OCI-LY7 (cell line): ENCODE measurements at regions not wholly inside any gene's neighbourhood (a gene's known extent, or its start where the extent isn't known, plus 50 kb on each side); places are given as distances from the start of the nearest gene placed in this dataset.

Experiments
- BruUV-seq: library from RNA; stranded (reverse); fragments of 400-500 nt; replicated peaks from 2 replicates; lab custom pipeline; 2021; lab: Mats Ljungman, UMichigan
- CTCF ChIA-PET: fragments of 300-600 bp; sonication (Branson Sonifier 250); formaldehyde crosslinking; loops from one replicate; lab custom pipeline; 2022; ENCODE audit warnings: antibody characterized with exemption; ENCODE audit not compliant: unreplicated experiment; lab: Charles Lee
- POLR2A ChIA-PET: fragments of 300-600 bp; sonication (Branson Sonifier 250); formaldehyde crosslinking; loops from one replicate; lab custom pipeline; 2022; ENCODE audit warnings: antibody characterized with exemption; lab: Charles Lee
- DNase-seq: peaks from one replicate; pipeline ENCODE4 v3.0.0-alpha.2; 2015; ENCODE audit warnings: low spot score
- H2AFZ ChIP-seq: fragments of 200-600 bp; sonication (generic), shearing (Covaris generic); 2 replicates; pipeline ENCODE4 v1.6.1; 2014; ENCODE audit warnings: mild to moderate bottlenecking, antibody characterized with exemption, low read length, moderate library complexity
- H3K27ac ChIP-seq: fragments of 200-600 bp; sonication (generic); 2 replicates; pipeline ENCODE4 v1.5.1; 2014; ENCODE audit warnings: mixed run types, low read depth, mild to moderate bottlenecking, moderate library complexity, low read length, inconsistent platforms; ENCODE audit not compliant: poor library complexity, severe bottlenecking
- H3K36me3 ChIP-seq: fragments of 200-600 bp; sonication (generic); 2 replicates; pipeline ENCODE4 v1.6.1; 2014; ENCODE audit warnings: mild to moderate bottlenecking, antibody characterized with exemption, low read length, moderate library complexity, mixed read lengths; ENCODE audit not compliant: insufficient read depth
- H3K4me1 ChIP-seq: fragments of 200-600 bp; sonication (generic); 2 replicates; pipeline ENCODE4 v1.5.1; 2014; ENCODE audit warnings: mild to moderate bottlenecking, low read length; ENCODE audit not compliant: insufficient read depth, poor library complexity, severe bottlenecking
- H3K4me2 ChIP-seq: fragments of 200-600 bp; sonication (generic); 2 replicates; pipeline ENCODE4 v1.6.1; 2014; ENCODE audit warnings: mild to moderate bottlenecking, low read length
- H3K4me3 ChIP-seq: fragments of 200-600 bp; sonication (generic); 2 replicates; pipeline ENCODE4 v1.5.1; 2014; ENCODE audit warnings: mild to moderate bottlenecking, low read depth, low read length; ENCODE audit not compliant: poor library complexity, severe bottlenecking
- H3K79me2 ChIP-seq: fragments of 200-600 bp; sonication (generic); 2 replicates; pipeline ENCODE4 v1.6.1; 2016; ENCODE audit warnings: low read depth, mild to moderate bottlenecking, low read length, moderate library complexity, mixed read lengths; ENCODE audit not compliant: insufficient read depth
- H3K9me2 ChIP-seq: fragments of 200-600 bp; sonication (generic); 2 replicates; pipeline ENCODE4 v1.6.1; 2016; ENCODE audit warnings: mild to moderate bottlenecking, low read length, mixed read lengths; ENCODE audit not compliant: insufficient read depth
- H3K9me3 ChIP-seq: fragments of 200-600 bp; sonication (generic); 2 replicates; pipeline ENCODE4 v1.6.1; 2014; ENCODE audit warnings: mild to moderate bottlenecking, mixed run types, low read length, mixed read lengths
- H4K20me1 ChIP-seq: fragments of 200-600 bp; sonication (generic); 2 replicates; pipeline ENCODE4 v1.6.1; 2014; ENCODE audit warnings: mild to moderate bottlenecking, antibody characterized with exemption, low read length, moderate library complexity, mixed read lengths; ENCODE audit not compliant: insufficient read depth
- EZH2phosphoT487 ChIP-seq: fragments of 200-600 bp; sonication (generic); IDR thresholded peaks from 2 replicates; pipeline ENCODE4 v1.6.1; 2018; ENCODE audit warnings: low read depth, borderline replicate concordance, mild to moderate bottlenecking, mixed run types, antibody characterized with exemption, low read length, moderate library complexity, mixed read lengths
- intact Hi-C: fragments of 100-400 bp; cut with micrococcal nuclease; formaldehyde crosslinking; loops from one replicate; pipeline ENCODE4 v1.10.0; 2022; ENCODE audit not compliant: unreplicated experiment
- TF ChIP-seq, protein P1 (sequence below): fragments of 200-600 bp; sonication (generic); conservative IDR thresholded peaks from 2 replicates; pipeline ENCODE4 v1.5.1; 2014; ENCODE audit warnings: mild to moderate bottlenecking, antibody characterized with exemption, low read length, moderate library complexity, mixed read lengths

DNA sequence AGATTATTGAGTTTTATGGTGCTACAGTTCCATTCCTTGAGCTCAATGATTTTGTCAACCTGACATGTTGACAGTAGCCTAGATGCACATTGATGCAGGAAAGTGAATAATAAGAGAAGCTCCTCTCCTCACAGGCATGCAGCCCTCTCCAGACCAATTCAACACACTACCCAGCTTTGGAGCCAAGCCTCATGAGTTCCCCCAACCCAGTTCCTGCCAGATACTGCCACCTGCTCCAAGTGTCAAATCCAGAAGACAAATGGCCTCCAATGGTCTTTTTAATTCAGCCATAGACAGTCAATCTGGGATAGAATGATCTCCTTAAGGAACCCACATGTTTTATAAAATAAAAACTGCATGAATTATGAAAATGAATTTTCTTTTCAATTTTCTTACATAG is 83.7 kb upstream of the ARHGEF3 start:
- no peak overlapping the region for H3K4me2 ChIP-seq
- H3K9me2 ChIP-seq = no peaks in the 10 kb centered on the region
- peaks cover 3% of the 10 kb centered on the region; the same call in 1 of the 2 replicates for H4K20me1 ChIP-seq
- H3K4me1 ChIP-seq = peaks cover 16% of the 10 kb centered on the region
- no peaks in the 10 kb centered on the region for H3K9me3 ChIP-seq
- H3K27ac ChIP-seq = no peak overlapping the region
- H3K79me2 ChIP-seq = no peaks in the 10 kb centered on the region
- ChIA-PET POLR2A (interaction anchor here (0.6 to 1.3 kb wide), 3 partner anchors 16 to 166 kb away, joined by 3 to 4 read pairs (median 3); no protein-coding TSS in a partner anchor), CTCF (no interaction called here)
- intact Hi-C loops = no loop called here
- TF ChIP-seq, protein P1, sequence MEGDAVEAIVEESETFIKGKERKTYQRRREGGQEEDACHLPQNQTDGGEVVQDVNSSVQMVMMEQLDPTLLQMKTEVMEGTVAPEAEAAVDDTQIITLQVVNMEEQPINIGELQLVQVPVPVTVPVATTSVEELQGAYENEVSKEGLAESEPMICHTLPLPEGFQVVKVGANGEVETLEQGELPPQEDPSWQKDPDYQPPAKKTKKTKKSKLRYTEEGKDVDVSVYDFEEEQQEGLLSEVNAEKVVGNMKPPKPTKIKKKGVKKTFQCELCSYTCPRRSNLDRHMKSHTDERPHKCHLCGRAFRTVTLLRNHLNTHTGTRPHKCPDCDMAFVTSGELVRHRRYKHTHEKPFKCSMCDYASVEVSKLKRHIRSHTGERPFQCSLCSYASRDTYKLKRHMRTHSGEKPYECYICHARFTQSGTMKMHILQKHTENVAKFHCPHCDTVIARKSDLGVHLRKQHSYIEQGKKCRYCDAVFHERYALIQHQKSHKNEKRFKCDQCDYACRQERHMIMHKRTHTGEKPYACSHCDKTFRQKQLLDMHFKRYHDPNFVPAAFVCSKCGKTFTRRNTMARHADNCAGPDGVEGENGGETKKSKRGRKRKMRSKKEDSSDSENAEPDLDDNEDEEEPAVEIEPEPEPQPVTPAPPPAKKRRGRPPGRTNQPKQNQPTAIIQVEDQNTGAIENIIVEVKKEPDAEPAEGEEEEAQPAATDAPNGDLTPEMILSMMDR = no peak
- TF ChIP-seq EZH2phosphoT487 = no peak
- BruUV-seq = no TSS peak
- H3K36me3 ChIP-seq = peaks cover 22% of the 10 kb centered on the region
- H2AFZ ChIP-seq = no peak overlapping the region
- no peak overlapping the region for H3K4me3 ChIP-seq
- no peak for DNase-seq

GRCh38 chr3:56884387-56884786 is 82.6 kb upstream of the ARHGEF3 start:
- ChIA-PET CTCF (no interaction called here), POLR2A (interaction anchor here (0.6 to 1.3 kb wide), 5 partner anchors 9 to 15 kb away, joined by 3 to 4 read pairs (median 4); no protein-coding TSS in a partner anchor)
- H3K4me2 ChIP-seq = no peak overlapping the region
- no TSS peak for BruUV-seq
- H3K36me3 ChIP-seq = peaks cover 32% of the 10 kb centered on the region
- intact Hi-C loops = no loop called here
- H3K4me3 ChIP-seq = no peak overlapping the region
- H2AFZ ChIP-seq = no peak overlapping the region
- peaks cover 3% of the 10 kb centered on the region; the same call in 1 of the 2 replicates for H4K20me1 ChIP-seq
- no peaks in the 10 kb centered on the region for H3K9me3 ChIP-seq
- no peak for DNase-seq
- no peaks in the 10 kb centered on the region for H3K9me2 ChIP-seq
- H3K79me2 ChIP-seq = no peaks in the 10 kb centered on the region
- no peak overlapping the region for H3K27ac ChIP-seq
- TF ChIP-seq, protein P1 = no peak
- peaks cover 16% of the 10 kb centered on the region for H3K4me1 ChIP-seq

DNA sequence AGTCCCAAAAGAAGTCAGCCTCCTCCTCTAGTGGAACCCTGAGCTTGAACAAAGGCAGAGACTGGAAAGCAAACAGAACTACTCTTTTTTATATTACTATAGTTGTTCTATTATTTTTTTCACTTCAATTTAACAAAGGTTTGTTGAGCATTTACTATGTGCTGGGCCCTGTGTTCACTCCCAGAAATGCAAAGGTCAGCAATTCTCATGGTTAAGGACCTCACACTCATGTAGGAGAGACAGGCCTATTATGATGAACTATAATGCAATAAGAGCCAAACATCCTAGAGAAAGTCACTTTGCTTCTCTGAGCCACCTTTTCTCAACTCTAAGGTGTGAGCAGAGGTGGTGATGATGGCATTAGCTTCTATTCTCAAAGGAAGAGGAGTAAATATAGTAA is 82.1 kb upstream of the ARHGEF3 start:
- Histone ChIP-seq H3K4me1 (peaks cover 16% of the 10 kb centered on the region), H3K4me3 (no peak overlapping the region), H3K9me2 (no peaks in the 10 kb centered on the region), H3K79me2 (no peaks in the 10 kb centered on the region), H3K4me2 (no peak overlapping the region), H4K20me1 (peaks cover 3% of the 10 kb centered on the region; the same call in 1 of the 2 replicates), H3K27ac (no peak overlapping the region), H2AFZ (no peak overlapping the region), H3K9me3 (no peaks in the 10 kb centered on the region), H3K36me3 (peaks cover 35% of the 10 kb centered on the region)
- POLR2A ChIA-PET = interaction anchor here (1.0 to 1.3 kb wide), 5 partner anchors 10 to 13 kb away, joined by 3 to 4 read pairs (median 4); no protein-coding TSS in a partner anchor
- DNase-seq = no peak
- intact Hi-C loops = no loop called here
- no TSS peak for BruUV-seq
- CTCF ChIA-PET = no interaction called here
- TF ChIP-seq EZH2phosphoT487 = no peak
- TF ChIP-seq, protein P1 = no peak
